Gastroesophageal sphincter (tissue), 4 donors: ENCODE measurements at regions not wholly inside any gene's neighbourhood (a gene's known extent, or its start where the extent isn't known, plus 50 kb on each side); places are given as distances from the start of the nearest gene placed in this dataset.

Experiments
- ATAC-seq: fragments of 150-250 bp; one replicate; pipeline ENCODE4 v1.9.1; 2016; ENCODE audit warnings: mild to moderate bottlenecking, moderate library complexity
- H3K27ac ChIP-seq, 4 donors: fragments of 200-600 bp; sonication (generic) in 3 of 4; 1 replicate in 3 of 4; 2 replicates in 1 of 4; pipeline ENCODE4 v1.5.1; 2016 to 2019
- H3K27me3 ChIP-seq: fragments of 200-600 bp; sonication (generic); one replicate; pipeline ENCODE4 v1.5.1; 2019
- H3K36me3 ChIP-seq, 2 donors: fragments of 200-600 bp; sonication (generic); one replicate each; pipeline ENCODE4 v1.5.1; 2019; ENCODE audit warnings: control low read depth in 1 of 2
- H3K4me1 ChIP-seq, 3 donors: fragments of 200-600 bp; sonication (generic); 1 replicate in 2 of 3; 2 replicates in 1 of 3; pipeline ENCODE4 v1.5.1; 2016 to 2019; ENCODE audit warnings: control low read depth in 2 of 3
- H3K4me3 ChIP-seq, 2 donors: fragments of 200-600 bp; sonication (generic); one replicate each; pipeline ENCODE4 v1.5.1; 2019; ENCODE audit warnings: mild to moderate bottlenecking in 1 of 2, moderate library complexity in 1 of 2
- H3K9me3 ChIP-seq, 3 donors: fragments of 200-600 bp; sonication (generic); one replicate each; pipeline ENCODE4 v1.5.1; 2017 to 2019; ENCODE audit warnings: control low read depth in 2 of 3
- CTCF ChIP-seq, 4 experiments: fragments of 200-600 bp in 2 of 4; fragments of 450-650 bp in 2 of 4; sonication (generic) in 1 of 4; IDR thresholded peaks; one replicate each; pipeline ENCODE4 v1.5.1; 2017 to 2019; ENCODE audit warnings: antibody characterized with exemption in 4 of 4, mild to moderate bottlenecking in 2 of 4, moderate library complexity in 2 of 4
- EP300 ChIP-seq: sonication (generic); formaldehyde crosslinking; IDR thresholded peaks from one replicate; pipeline ENCODE4 v1.6.1; 2017; ENCODE audit warnings: antibody characterized with exemption, mild to moderate bottlenecking
- POLR2A ChIP-seq, 2 donors: fragments of 450-650 bp; IDR thresholded peaks; one replicate each; pipeline ENCODE4 v1.6.1; 2017; ENCODE audit warnings: antibody characterized with exemption in 2 of 2, mild to moderate bottlenecking in 2 of 2, moderate library complexity in 1 of 2
- POLR2AphosphoS5 ChIP-seq: sonication (generic); formaldehyde crosslinking; IDR thresholded peaks from one replicate; pipeline ENCODE4 v1.6.1; 2017; ENCODE audit warnings: antibody characterized with exemption
- WGBS, 2 donors: methylation state at CpG; one replicate each; pipeline ENCODE4 v1.1.5; 2018; ENCODE audit warnings: low coverage in 1 of 2; 5-methylcytosine and 5-hydroxymethylcytosine counted together

GRCh38 chrX:39772057-39772832 is 325.5 kb downstream of the BCOR start:
- no peak overlapping the region for H3K4me3 ChIP-seq
- H3K27ac ChIP-seq, result peak overlapping the region in 3 of 4 donors; percentile 14 to 56 (median 45)
- no peaks in the 10 kb centered on the region for H3K27me3 ChIP-seq
- H3K4me1 ChIP-seq, result peaks cover 0 to 12% (median 0%) of the 10 kb centered on the region in 3 donors
- no peaks in the 10 kb centered on the region for H3K9me3 ChIP-seq
- WGBS, 2 donors, result 4 to 30% methylated on average over 5 to 8 of the region's 21 CpGs
- TF ChIP-seq POLR2A (IDR thresholded peaks at IDR 0.05) (no peak), EP300 (no peak), CTCF (IDR thresholded peaks at IDR 0.05) (no peak), POLR2AphosphoS5 (no peak)
- no peaks in the 10 kb centered on the region for H3K36me3 ChIP-seq
- ATAC-seq, result peak; percentile 61

- Histone ChIP-seq H3K27ac (no peak overlapping the region), H3K4me3 (no peak overlapping the region), H3K27me3 (no peaks in the 10 kb centered on the region), H3K36me3 (no peaks in the 10 kb centered on the region), H3K4me1 (peaks cover 0 to 12% (median 0%) of the 10 kb centered on the region in 3 donors), H3K9me3 (no peaks in the 10 kb centered on the region)
- WGBS, 2 donors, result 100% methylated on average over 1 of the region's 3 CpGs; no CpG with 5 or more reads in 1 of the 2 donors
- no peak for ATAC-seq
- TF ChIP-seq CTCF (IDR thresholded peaks at IDR 0.05) (no peak), EP300 (no peak), POLR2AphosphoS5 (no peak), POLR2A (IDR thresholded peaks at IDR 0.05) (no peak)
These were observed 324.6 kb downstream of the BCOR start for GRCh38 chrX:39773150-39773549.

- WGBS, 2 donors, result 62 to 73% methylated on average over 8 to 13 of the region's 19 CpGs
- no peaks in the 10 kb centered on the region for H3K9me3 ChIP-seq
- H3K4me3 ChIP-seq, result no peak overlapping the region
- no peak overlapping the region for H3K27ac ChIP-seq
- H3K27me3 ChIP-seq, result no peaks in the 10 kb centered on the region
- peaks cover 0 to 12% (median 0%) of the 10 kb centered on the region in 3 donors for H3K4me1 ChIP-seq
- ATAC-seq, result no peak
- TF ChIP-seq CTCF (IDR thresholded peaks at IDR 0.05) (no peak), EP300 (no peak), POLR2AphosphoS5 (no peak), POLR2A (IDR thresholded peaks at IDR 0.05) (no peak)
- H3K36me3 ChIP-seq, result no peaks in the 10 kb centered on the region
These were observed 323.6 kb downstream of the BCOR start for GRCh38 chrX:39773923-39774773.

- H3K4me1 ChIP-seq, result peaks cover 0 to 12% (median 0%) of the 10 kb centered on the region in 3 donors
- no peaks in the 10 kb centered on the region for H3K27me3 ChIP-seq
- H3K4me3 ChIP-seq, result no peak overlapping the region
- H3K27ac ChIP-seq, result no peak overlapping the region
- TF ChIP-seq EP300 (no peak), CTCF (IDR thresholded peaks at IDR 0.05) (no peak), POLR2A (IDR thresholded peaks at IDR 0.05) (no peak), POLR2AphosphoS5 (no peak)
- WGBS, 2 donors, result 72 to 74% methylated on average over 2 to 5 of the region's 5 CpGs
- no peak for ATAC-seq
- no peaks in the 10 kb centered on the region for H3K9me3 ChIP-seq
- no peaks in the 10 kb centered on the region for H3K36me3 ChIP-seq
These were observed 322.9 kb downstream of the BCOR start for GRCh38 chrX:39774774-39775328.
